Stimulated activated CD4-positive, alpha-beta T cell treated with anti-CD3 and anti-CD28 coated beads, Interleukin-2, amount 100 ng/mL, for 48 hours (primary cell): ENCODE measurements at regions not wholly inside any gene's neighbourhood (a gene's known extent, or its start where the extent isn't known, plus 50 kb on each side); places are given as distances from the start of the nearest gene placed in this dataset.

Source experiments
- DNase-seq, 2 donors: peaks; one replicate each; pipeline ENCODE4 v3.0.0-alpha.2; 2020

DNA sequence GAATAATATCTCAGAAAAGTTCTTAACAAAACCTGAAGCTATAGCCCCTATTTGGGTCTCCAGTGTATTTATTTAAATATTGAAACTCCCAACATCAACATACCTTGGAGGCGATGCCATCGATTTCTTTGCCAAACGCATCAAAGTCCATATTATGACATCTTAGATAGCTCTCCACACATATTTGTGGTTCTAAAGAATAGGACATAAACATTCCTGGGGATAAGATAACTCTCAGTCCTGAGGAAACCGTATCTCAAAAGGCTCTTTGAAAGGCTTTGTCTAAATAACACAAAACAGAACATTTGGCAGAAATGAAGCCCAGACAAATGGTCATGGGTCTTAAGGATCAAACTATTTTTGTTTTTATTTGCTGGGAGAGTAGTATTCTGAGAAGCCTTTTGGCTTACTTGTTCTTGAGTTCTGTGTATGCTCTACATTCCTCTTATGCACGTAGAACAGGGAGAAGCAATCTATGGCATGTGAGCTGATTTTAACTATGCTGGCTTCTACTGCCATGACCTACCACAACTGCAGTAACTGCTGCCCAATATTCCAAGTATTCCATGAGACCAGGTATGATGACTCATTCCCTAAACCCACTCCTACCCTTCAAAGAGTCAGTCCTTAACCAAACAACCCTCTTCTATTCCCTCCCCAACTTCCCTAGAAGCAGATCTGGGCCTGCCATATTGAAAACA is 279.0 kb upstream of the ZFHX3 start:
- DNase-seq = no peak

DNA sequence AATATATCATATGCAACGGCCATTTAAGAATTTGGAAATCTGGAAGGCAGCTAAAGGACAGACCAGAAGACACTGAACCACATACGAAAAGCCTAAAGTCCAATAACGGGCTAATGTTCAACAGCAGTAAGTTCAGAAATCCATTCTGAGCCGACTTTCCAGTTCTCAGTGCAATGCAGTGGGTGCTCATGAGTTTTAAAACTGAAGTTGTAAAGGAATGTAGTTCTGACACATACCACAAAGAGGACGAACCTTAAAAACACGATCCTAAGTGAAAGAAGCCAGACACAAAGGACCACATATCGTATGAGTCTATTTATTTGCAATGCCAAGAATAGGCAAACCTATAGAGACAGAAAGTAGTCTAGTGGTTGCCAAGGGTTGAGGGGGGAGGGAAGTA is 278.3 kb upstream of the ZFHX3 start:
- no peak for DNase-seq

DNA sequence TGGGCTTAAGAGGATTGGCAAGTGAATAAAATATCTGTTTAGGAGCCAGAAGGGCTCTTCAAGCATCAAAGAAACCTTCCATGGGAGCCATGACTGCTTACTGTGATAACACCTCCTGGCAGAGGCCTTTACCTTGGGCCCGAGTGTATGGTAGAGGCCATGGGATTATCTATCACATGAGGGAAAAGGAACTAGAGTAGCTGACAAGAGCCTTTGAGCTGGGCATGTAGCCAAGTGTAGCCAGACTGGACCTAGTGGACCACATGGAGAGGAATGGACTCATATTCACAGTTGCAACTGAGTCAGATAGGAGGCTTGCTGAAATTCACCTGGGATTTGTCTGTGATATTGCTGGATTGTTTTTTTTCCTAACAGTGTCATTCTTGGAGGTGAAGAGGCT is 276.0 kb upstream of the ZFHX3 start:
- no peak for DNase-seq

DNA sequence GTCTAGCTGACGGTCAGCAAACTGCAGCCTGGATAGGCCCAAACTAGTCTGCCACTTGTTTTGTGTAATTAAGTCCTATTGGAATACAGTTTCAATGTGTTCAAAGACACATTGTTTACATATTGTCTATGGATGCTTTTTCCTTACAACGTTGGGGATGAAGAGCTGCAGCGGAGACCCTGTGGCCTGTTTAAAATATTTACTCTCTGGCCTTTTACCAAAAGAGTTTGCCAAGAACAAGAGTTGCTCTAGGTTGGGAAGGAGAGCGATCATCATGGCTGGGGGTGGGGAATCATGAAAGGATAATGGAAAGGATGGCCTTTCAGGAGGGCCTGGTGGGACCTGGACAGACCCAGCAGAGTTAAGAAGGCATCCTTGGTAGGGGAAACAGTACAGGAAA is 274.9 kb upstream of the ZFHX3 start:
- DNase-seq = no peak

DNA sequence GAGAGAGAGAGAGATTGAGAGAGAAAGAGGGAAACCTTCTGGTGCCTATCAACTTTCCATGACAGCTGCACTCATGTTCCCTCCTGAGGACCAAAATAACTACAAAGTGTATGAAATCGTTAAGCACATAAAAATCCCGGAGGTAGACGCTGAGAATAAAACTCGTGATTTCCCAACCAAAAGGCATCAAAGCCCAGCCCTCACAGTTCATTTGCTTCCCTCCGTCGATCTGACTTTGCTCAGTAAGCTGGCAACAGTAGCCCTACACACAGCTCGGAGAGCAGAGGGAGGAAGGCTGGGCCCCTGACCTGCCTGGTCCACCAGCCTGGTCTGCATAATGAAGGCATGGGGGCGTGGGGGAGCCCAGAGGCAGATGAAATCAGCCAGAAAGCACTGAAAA is 273.9 kb upstream of the ZFHX3 start:
- no peak for DNase-seq

DNA sequence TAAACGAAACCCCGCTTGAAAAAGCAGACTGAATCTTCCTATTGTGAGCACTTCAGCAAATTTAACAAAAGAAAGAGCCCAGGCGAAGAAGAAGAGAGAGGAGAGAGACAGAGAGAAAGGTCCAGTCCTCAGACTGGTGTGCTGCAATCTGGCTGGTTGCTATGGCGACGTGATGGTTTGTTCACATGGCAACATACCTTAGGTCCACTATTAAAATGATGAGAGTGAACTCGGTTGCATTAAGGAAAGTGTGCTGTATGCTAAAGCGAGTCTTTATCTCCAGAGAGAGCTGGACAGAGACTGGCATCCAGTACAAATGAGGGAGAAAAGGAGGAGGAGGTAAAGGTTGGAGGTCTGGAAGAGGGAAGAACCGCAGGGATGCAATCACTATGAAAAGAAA is 271.8 kb upstream of the ZFHX3 start:
- DNase-seq = no peak

DNA sequence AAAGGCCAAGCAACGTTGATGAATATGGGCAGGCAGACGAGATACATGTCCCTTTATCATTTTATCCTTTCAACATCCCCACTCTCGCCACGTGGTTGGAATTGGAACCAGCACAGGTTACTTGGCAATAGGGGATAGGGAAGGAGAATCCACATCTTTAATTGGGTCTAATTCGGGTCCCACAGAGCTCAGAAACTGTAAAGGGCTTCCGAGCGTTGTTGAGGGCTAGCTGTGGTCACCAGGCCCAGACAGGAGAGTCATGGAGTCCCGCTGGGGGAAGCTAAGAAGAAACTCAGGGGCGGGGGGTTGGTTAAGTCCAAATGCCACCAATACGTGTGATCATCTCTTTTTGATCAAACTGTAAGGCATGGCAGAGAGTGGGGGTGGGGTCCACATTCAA is 271.3 kb upstream of the ZFHX3 start:
- DNase-seq = no peak

DNA sequence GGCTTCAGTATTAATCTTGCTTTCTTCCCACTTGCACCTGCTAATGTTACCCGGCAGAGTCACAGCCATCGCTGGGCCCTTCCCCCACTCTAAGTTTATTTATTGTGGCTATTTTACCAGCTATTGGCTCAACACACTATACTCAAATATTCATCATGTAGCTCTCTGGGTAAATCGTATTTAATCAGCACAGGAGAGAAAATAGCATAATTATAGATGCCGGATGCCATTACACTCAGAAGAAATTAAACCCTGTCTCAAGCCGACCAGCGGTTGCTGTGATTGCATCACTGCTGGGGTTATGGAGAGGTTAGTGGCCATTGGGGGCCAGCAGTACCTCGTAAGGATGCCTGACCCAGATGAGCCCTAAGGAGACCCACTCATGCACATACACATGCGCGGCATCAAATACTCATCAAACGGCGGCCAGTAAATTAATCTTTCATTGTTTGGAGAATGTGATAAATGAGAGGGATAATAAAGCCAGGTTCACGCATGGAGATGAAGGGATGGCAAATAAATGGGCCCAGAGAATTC is 269.5 kb upstream of the ZFHX3 start:
- DNase-seq = no peak

DNA sequence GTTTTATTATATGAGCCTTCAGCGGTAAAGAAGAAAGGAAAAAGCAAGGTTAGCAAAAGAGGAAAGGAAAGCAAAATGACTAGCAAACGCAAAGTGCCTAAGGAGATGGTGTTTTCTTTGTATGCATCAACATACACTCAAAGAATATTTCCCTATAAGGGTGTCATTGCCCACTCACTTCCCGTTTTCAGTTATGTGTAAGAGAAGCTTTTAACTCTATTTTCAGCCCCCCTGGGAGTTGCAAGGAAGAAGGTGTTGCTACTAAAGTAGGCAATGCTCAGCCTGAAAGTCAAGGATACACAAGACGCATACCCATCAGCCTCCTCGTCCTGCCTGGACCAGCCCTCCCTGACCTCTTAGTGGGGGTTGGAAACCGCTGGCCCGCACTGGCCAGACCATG is 267.7 kb upstream of the ZFHX3 start:
- DNase-seq = no peak

DNA sequence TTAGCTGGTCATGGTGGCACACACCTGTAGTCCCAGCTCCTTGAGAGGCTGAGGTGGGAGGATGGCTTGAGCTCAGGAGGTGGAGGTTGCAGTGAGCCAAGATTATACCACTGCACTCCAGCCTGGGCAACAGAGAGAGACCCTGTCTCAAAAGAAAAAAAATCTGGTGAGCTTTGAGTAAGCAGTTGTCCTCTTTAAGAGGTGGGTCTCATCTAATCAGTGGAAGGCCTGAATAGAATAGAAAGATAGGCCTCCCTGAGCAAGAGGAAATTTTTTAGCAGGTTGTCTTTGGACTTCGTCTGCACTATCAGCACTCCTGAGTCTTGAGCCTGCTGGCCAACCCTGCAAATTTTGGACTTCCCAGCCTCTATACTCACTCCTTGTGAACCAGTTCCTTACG is 266.0 kb upstream of the ZFHX3 start:
- DNase-seq = no peak

DNA sequence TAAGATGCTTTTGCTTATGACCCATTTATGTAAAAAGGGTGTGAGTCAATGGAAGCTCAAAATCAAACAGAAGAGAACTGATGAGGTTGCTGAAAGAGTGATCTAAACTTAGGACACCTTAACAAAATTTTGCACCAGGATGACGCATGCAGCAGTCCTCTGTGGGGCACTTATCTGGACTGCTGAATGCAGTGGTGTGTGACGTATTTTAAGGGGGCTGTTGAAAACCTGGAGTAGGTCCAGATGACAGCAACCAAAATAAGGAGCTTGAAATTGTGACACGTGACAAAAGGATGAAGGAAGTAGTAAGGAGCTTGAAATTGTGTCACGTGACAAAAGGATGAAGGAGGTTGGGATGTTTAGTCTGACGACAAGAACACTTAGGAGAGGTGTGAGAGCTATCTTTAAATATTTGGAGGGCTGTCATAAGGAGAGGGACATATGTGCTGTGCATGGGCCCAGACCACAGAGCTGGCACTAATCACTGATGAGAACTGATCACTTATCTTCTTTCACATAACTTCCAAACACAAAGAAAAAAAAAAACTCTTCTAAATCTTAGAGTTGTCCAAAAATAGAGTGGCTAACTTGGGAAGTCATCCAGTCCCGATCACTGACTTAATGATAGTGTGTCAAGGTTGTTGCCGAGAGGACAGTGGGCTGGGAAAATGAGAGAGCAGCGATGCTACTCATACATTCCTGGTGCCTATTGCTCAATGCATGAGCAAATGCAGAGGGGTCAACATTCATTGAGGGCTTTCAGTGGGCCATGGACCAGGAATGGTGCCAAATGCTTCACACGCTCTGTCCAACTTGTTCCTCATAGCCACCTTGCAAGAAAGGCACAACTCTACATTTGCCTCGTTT is 264.2 kb upstream of the ZFHX3 start:
- DNase-seq = no peak

DNA sequence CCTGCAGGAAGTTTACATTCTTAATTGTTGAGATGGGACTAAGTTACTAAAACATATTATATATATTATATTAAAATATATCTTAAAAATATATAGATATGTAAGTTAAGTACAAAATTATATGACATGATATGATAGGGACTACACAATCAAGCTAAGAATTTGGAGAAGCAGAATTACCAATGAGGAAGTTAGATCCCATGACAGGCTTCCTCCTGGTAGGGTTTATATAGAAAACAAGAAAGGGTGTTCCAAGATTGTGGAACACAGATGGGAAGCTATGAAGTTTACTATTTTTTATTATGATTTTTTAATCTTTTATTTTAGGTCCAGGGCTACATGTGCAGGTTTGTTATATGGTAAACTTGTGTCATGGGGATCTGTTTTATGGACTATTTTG is 260.8 kb upstream of the ZFHX3 start:
- no peak for DNase-seq

DNA sequence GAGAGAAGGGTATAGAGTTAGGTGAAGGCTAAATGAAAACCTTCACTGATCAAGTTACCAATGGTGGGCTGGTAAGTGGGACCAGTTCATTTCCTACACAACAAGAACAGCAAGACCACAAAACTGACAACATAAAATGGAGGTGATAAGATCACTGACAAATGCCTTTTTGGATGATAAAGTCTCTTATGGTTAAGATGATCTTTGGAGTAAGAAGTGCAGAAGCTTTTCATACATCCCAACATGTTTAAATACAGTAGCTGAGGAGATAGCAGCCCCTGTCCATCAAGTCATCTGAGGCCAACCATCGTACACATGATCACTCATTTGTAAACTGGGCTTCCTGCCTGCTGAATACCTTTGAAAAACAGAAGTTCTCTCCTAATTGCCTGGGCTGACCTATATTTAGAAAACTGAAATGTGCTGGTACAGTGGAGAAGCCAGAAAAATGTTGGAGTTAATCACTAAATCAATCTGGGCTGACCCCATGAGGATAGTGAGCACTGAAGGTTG is 259.0 kb upstream of the ZFHX3 start:
- no peak for DNase-seq

DNA sequence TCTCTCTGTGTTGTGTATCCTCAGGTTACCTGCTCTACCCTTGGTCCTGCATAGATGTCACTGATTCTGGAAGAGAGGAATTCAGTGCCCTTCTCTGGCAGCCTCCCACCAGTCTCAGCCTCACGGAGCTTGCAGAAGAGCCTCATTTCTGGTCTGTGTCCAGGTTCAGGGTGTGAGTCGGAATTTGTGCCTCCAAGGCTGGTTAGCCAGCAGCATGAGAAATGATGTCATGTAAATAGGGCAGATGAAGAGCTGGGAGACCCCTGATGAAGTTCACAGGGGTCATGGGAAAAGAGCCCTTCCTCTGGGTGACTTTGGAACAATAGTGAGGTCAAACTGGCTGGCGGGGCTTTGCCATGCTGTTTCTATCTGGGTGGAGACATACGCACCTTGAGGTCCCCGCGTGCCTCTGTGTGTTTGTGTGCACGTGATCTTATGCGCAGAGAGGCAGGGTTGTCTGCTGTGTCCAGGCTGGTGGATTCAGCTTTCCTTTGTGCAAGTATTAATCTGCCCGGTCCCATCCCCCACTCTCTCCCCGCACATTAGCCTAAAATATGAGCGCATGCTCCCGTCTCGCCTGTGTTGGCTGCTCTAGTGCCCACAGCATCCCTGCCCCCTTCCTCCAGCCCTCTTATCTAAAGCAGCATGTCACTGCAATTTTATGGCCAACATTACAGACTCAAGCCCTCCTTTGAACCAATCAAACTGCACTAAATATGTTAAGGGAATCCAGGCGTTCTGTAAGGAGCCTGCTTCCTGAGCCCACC is 256.3 kb upstream of the ZFHX3 start:
- DNase-seq = no peak

DNA sequence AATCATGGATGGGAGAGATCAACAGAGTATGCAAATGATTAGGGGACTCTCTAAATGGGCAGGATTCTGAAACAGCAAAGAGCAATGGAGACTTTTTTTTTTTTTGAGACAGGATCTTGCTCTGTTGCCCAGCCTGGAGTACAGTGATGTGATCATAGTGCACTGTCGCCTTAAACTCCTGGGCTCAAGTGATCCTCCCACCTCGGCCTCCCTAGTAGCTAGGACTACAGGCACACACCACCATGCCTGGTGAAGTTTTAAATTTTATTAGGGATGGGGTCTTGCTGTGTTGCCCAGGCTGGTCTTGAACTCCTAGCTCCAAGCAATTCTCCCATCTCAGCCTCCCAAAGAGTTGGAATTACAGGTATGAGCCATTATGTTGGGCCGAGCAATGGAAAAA is 255.0 kb upstream of the ZFHX3 start:
- no peak for DNase-seq

DNA sequence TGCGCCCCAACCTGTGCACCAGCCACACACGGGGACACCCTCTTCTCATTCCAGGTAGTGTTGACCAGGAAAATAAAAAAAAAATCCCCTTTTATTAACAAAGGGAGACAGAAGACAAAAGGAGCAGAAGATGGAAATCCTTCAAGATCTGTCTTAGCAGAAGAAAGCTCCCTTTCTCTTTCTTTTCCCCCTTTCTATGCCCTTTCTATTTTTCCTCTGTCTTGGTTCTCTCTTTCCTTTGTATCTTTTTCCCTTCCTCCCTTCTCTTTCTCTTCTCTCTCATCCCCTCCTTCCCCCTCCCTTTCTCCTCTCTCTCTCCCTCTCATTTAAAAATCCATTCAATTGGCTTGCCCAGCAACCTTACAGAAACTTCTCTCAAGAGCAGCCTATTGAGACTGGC is 254.1 kb upstream of the ZFHX3 start:
- DNase-seq = no peak

DNA sequence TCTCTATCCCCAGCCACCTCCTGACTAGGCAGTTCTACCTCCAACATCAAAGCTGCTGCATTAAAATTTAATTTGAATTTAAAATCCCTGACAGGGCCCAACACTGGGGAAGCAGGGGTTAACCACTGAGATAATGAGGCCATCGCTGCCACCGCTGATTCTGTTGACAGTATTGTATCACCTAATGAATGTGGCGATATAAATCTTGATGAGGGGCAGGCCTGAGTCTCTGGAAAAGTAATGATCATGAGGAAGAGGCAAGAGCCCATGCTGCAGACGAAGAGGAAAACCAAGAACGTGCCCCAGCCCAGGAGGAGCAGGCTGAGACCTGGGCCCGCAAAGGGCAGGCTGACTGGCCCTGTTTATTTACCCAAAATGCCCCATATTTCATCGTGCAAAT is 251.4 kb upstream of the ZFHX3 start:
- no peak for DNase-seq

DNA sequence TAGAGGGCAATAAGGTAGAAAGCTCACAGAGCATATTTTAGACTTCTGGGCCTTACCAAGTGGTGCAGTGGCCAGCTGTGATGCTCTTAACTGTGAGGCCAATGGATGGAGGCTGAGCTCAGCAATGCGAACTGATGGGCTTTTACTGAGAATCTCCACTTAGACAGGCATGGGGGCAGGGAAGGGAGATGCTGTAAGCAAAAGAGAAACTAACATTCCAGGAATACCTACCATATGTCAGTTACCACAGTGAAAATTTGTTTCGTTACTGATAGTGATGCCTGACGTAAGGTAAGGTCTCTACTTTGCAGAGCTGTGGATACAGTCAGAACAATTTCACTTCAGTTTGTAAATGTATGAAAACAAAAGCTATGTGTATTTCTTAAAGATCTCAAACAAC is 250.6 kb upstream of the ZFHX3 start:
- DNase-seq = no peak

DNA sequence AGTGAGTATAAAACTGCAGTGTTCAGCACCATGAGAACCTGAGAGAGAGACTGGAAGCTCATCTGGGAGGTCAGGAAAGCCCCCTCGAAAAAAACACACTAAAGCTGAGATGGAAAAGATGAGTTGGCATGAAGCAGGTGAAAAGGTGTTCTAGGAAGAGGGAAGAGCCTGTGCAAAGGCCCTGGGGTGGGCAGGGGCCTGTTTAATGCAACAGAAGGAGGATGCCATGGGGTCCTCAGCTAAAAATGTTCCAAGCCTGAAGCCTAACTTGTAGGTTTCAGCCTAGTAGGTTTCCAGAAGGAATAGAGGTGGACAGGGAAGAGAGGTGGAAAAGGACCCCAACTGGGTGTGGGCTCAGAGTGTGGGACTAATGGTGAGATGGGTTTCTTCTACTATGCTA is 242.3 kb upstream of the ZFHX3 start:
- DNase-seq = no peak

DNA sequence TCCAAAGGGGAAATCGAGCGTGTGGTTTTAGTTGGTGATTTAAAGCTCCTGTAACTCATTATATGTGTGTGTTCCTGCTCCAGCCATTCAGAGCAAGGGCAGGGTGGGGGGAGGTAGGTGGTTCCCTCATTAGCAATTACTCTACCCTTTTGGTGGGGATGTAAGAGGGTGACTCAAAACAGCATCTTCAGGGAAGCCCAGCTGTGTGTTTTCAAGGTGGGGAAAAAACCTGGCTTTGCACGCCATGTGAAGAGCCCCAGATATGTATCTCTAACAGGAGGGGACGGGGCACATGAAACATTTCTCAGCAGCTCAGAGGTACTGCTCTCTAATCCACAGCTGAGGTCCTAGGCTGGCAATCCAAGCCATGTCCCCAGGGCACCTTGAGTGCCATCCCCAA is 241.3 kb upstream of the ZFHX3 start:
- DNase-seq = no peak

DNA sequence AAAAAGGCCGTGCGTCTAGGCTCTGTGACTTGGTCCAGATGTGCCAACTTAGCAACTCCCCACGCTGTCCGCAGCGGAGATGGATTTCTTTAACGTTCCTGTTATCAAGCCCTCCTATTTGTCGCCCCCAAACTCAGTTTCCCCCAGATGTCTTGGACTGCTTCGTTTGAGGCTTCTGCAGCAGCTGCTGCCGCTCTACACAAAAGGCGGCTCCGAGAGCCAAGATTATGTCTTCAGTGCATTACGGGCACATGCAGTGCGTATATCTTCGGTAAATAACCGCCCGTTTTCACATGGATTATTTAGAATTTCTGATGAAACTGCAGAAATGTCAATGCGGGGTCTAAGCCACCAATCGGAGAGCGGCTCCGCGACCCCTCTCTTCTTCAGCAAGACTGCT is 240.6 kb upstream of the ZFHX3 start:
- DNase-seq = no peak

DNA sequence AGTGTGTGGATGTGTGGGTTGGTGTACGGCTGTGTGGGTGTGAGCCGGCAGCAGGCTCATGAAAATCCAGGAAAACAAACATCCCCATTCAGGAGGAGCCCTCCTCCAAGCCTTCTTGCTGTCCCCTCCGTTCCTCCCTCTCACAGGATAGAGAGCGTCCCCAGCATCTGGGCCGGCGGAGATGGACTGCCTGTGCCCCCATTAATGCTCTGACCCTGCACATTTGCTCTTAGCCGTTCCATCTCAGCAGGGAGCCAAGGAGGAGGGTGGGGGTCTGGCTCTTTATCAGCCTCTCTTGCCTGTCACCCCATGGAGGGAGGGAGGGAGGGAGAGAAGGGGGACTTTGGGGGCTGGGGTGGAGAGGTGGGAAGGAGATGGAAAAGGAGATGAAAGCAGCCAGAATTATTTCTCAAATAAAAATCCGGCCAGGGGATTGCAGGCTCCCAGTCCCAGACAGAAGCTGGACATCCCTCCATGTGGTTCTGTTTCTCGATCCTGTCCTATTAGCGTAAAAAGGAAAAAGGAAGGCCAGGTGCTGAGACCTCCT is 240.0 kb upstream of the ZFHX3 start:
- DNase-seq = no peak
